ENCODE measurements at regions not wholly inside any gene's neighbourhood (a gene's known extent, or its start where the extent isn't known, plus 50 kb on each side); places are given as distances from the start of the nearest gene placed in this dataset.

DNA sequence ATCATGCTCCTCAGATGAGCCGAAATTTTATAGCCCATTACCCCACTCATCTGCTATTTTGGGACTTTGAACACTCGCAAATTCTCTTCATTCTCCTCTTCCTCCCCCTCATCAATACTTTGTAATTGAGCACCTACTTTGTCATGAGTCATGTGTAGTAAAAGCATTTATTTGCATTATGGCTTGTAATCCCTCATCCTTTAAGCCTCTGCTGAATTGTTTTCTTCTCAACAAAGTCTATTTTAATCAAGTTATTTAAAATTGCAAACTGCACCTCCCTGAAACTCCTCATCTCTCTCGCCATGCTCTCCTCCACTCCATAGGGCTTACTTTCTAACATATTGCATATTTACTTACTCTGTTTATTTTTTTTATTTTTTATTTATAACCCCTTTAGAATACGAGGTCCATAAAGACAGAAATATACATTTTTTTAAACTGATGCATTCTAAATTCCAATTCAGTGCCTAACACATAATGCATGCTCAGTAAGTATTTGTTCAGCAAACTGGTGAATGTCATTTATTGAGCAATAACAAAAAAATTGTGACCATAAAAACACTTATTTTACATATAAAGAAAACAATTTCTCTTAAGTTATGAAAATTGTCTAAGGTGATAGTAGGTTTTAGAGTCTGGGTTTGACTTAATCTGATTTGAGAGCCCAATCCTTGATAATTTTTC lies 161.7 kb downstream of the FASLG start:
- Histone ChIP-seq H3F3A (ENCODE audit: insufficient read depth, low read length) (0 out of 2 replicates have a peak, but pooled peaks cover 5% of the 10 kb centered on the region), H3K4me1 (ENCODE audit: insufficient read depth, low read length, severe bottlenecking) (peaks cover 49% of the 10 kb centered on the region), H2AFZ (ENCODE audit: low read length) (no peak overlapping the region; the same call in 1 of the 2 replicates), H3K4me3 (ENCODE audit: low read depth, low read length, poor library complexity, severe bottlenecking) (no peak overlapping the region), H3K9me2 (ENCODE audit: low read depth, low read length) (no peaks in the 10 kb centered on the region), H3K79me2 (ENCODE audit: insufficient read depth, low read length) (no peaks in the 10 kb centered on the region), H3K9ac (ENCODE audit: low read length) (no peak overlapping the region; the same call in 1 of the 2 replicates), H3K4me2 (ENCODE audit: low read length) (peak overlapping the region; percentile 70; the same call in 1 of the 2 replicates), H3K27ac (ENCODE audit: low read depth, low read length, poor library complexity, severe bottlenecking) (peak overlapping the region; percentile 96), H3K36me3 (ENCODE audit: insufficient read depth, low read length) (no peaks in the 10 kb centered on the region), H3K27me3 (ENCODE audit: insufficient read depth, low read length) (no peaks in the 10 kb centered on the region), H3K9me3 (ENCODE audit: low read length) (no peaks in the 10 kb centered on the region; the same call in 1 of the 2 replicates), H4K20me1 (ENCODE audit: insufficient read depth, low read length) (no peaks in the 10 kb centered on the region)
- no peak for TF ChIP-seq EZH2 (IDR thresholded peaks at IDR 0.05; ENCODE audit: borderline replicate concordance, low read length)
- TF ChIP-seq, protein P1, sequence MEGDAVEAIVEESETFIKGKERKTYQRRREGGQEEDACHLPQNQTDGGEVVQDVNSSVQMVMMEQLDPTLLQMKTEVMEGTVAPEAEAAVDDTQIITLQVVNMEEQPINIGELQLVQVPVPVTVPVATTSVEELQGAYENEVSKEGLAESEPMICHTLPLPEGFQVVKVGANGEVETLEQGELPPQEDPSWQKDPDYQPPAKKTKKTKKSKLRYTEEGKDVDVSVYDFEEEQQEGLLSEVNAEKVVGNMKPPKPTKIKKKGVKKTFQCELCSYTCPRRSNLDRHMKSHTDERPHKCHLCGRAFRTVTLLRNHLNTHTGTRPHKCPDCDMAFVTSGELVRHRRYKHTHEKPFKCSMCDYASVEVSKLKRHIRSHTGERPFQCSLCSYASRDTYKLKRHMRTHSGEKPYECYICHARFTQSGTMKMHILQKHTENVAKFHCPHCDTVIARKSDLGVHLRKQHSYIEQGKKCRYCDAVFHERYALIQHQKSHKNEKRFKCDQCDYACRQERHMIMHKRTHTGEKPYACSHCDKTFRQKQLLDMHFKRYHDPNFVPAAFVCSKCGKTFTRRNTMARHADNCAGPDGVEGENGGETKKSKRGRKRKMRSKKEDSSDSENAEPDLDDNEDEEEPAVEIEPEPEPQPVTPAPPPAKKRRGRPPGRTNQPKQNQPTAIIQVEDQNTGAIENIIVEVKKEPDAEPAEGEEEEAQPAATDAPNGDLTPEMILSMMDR (IDR thresholded peaks at IDR 0.05; ENCODE audit: low read length), result no peak

DNA sequence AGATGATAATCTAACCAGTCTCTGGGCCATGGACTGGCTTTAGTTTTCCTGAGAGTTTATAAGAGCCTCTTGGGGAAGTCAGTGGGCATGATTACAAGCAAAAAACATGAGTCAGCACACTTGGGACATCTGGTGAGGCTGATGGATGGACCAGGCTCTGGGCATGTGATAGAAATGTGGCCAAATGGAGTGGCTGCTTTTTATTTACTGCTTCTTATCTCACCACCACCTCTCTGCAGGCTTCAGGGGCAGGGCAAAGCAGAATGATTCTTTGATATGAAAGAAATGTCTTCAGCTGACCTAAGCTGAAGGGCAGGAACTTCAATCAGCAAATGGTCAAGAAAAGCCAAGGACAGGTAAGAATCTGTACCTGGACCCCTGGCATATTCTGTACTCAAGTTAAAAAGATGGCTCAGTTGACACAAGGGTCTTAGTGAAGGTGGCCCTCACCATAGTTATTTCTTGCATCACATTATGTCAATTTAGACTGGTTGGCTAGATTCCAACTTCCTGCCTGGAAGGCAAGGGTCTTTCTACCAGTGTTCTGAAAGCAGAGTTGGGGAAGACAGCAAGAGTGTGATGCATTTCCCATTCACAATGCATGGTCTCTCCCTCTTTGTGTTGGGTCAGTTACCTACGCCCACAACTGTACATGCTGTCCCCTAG lies 162.8 kb downstream of the FASLG start:
- no peaks in the 10 kb centered on the region for H3K36me3 ChIP-seq (ENCODE audit: insufficient read depth, low read length)
- no peak overlapping the region for H3K4me2 ChIP-seq (ENCODE audit: low read length)
- 0 out of 2 replicates have a peak, but pooled peaks cover 5% of the 10 kb centered on the region for H3F3A ChIP-seq (ENCODE audit: insufficient read depth, low read length)
- no peaks in the 10 kb centered on the region for H4K20me1 ChIP-seq (ENCODE audit: insufficient read depth, low read length)
- H2AFZ ChIP-seq (ENCODE audit: low read length), result no peak overlapping the region
- peak overlapping the region; percentile 35 for H3K27ac ChIP-seq (ENCODE audit: low read depth, low read length, poor library complexity, severe bottlenecking)
- no peaks in the 10 kb centered on the region for H3K79me2 ChIP-seq (ENCODE audit: insufficient read depth, low read length)
- H3K9me3 ChIP-seq (ENCODE audit: low read length), result no peaks in the 10 kb centered on the region
- no peak overlapping the region for H3K9ac ChIP-seq (ENCODE audit: low read length)
- no peak overlapping the region for H3K4me3 ChIP-seq (ENCODE audit: low read depth, low read length, poor library complexity, severe bottlenecking)
- H3K4me1 ChIP-seq (ENCODE audit: insufficient read depth, low read length, severe bottlenecking), result peaks cover 52% of the 10 kb centered on the region
- H3K27me3 ChIP-seq (ENCODE audit: insufficient read depth, low read length), result no peaks in the 10 kb centered on the region
- H3K9me2 ChIP-seq (ENCODE audit: low read depth, low read length), result no peaks in the 10 kb centered on the region
- TF ChIP-seq EZH2 (IDR thresholded peaks at IDR 0.05; ENCODE audit: borderline replicate concordance, low read length), result no peak
- TF ChIP-seq, protein P1 (IDR thresholded peaks at IDR 0.05; ENCODE audit: low read length), result no peak

DNA sequence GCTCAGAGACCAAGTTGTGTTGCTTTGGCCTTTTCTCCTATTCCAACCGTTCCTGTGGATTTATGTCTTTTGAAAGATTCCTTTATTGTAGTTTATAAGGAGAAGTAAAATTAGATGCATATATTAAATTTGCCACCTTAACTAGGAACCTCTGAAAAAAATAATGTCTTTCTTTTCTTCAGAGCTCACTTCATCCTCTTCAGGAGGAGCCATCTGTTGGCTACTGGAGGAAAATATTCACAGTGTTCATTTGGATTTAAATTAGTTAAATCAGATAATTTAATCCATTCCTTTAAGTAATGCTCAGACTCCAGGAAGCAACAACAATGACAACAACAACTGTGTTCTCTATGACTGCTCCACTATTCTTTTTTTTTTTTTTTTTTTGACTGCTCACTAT lies 164.0 kb downstream of the FASLG start:
- Histone ChIP-seq H2AFZ (ENCODE audit: low read length) (no peak overlapping the region), H3K4me3 (ENCODE audit: low read depth, low read length, poor library complexity, severe bottlenecking) (no peak overlapping the region), H3K9me3 (ENCODE audit: low read length) (no peaks in the 10 kb centered on the region), H3K9me2 (ENCODE audit: low read depth, low read length) (no peaks in the 10 kb centered on the region), H3K4me1 (ENCODE audit: insufficient read depth, low read length, severe bottlenecking) (peaks cover 46% of the 10 kb centered on the region), H3K9ac (ENCODE audit: low read length) (no peak overlapping the region), H4K20me1 (ENCODE audit: insufficient read depth, low read length) (no peaks in the 10 kb centered on the region), H3K27me3 (ENCODE audit: insufficient read depth, low read length) (no peaks in the 10 kb centered on the region), H3K36me3 (ENCODE audit: insufficient read depth, low read length) (no peaks in the 10 kb centered on the region), H3K27ac (ENCODE audit: low read depth, low read length, poor library complexity, severe bottlenecking) (no peak overlapping the region), H3K79me2 (ENCODE audit: insufficient read depth, low read length) (no peaks in the 10 kb centered on the region), H3F3A (ENCODE audit: insufficient read depth, low read length) (0 out of 2 replicates have a peak, but pooled peaks cover 5% of the 10 kb centered on the region), H3K4me2 (ENCODE audit: low read length) (no peak overlapping the region)
- TF ChIP-seq, protein P1 (IDR thresholded peaks at IDR 0.05; ENCODE audit: low read length), result no peak
- no peak for TF ChIP-seq EZH2 (IDR thresholded peaks at IDR 0.05; ENCODE audit: borderline replicate concordance, low read length)
